Upper lobe of left lung (tissue), 4 donors: ENCODE measurements at regions not wholly inside any gene's neighbourhood (a gene's known extent, or its start where the extent isn't known, plus 50 kb on each side); places are given as distances from the start of the nearest gene placed in this dataset.

Experiments
- CTCF ChIP-seq, 6 experiments: fragments of 450-650 bp in 4 of 6; fragments of 200-600 bp in 2 of 6; sonication (generic) in 2 of 6; IDR thresholded peaks; one replicate each; pipeline ENCODE4 v1.5.1; 2016 to 2019; ENCODE audit warnings: antibody characterized with exemption in 6 of 6
- EP300 ChIP-seq, 4 donors: sonication (generic); formaldehyde crosslinking; IDR thresholded peaks; one replicate each; pipeline ENCODE4 v1.5.1; 2017; ENCODE audit warnings: antibody characterized with exemption in 4 of 4, control low read depth in 2 of 4
- POLR2A ChIP-seq, 4 donors: fragments of 450-650 bp; IDR thresholded peaks; one replicate each; pipeline ENCODE4 v1.5.1; 2016 to 2017; ENCODE audit warnings: antibody characterized with exemption in 4 of 4, mild to moderate bottlenecking in 2 of 4
- POLR2AphosphoS5 ChIP-seq, 2 donors: sonication (generic); formaldehyde crosslinking; IDR thresholded peaks; one replicate each; pipeline ENCODE4 v1.5.1; 2017; ENCODE audit warnings: antibody characterized with exemption in 2 of 2

DNA sequence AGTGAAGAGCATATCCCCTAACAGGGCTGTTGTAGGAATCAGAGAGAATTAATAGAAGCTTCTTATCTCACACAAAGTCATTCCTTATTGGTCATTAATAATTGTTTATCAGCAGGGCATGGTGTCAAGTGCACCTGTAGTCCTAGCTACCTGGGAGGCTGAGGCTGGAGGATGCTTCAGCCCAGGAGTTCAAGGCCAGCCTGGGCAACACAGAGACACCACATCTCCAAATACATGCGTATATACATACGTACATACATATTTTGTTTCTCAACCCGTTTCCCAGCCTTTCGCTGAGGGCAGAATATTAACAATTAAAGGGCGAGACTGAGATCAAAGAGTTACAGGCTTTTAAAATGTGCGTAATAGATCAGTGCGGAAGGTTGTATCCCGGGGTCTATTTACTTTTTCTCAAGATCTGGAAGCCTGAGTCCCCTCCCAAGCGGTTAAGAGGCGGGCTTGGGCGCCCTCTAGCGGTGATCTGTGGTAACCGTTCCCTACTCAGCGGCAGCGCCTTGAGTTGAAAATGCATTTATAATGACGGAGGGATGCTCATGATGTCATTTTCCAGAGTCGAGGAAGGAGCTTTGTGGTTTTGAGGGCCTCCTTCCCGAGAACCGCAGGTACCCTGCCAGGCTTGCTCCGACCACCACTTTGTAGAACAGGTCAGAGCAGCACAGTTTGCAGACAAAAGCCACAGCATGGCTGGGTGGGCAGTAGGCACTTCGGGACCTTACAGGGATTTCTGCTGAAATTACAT, 169.6 kb upstream of the GPR12 start:
- TF ChIP-seq POLR2A (IDR thresholded peaks at IDR 0.05) (no peak), CTCF (IDR thresholded peaks at IDR 0.05) (peak; percentile 57 to 89 (median 80)), EP300 (IDR thresholded peaks at IDR 0.05) (no peak), POLR2AphosphoS5 (IDR thresholded peaks at IDR 0.05) (no peak)
